A673 (cell line): ENCODE measurements at regions not wholly inside any gene's neighbourhood (a gene's known extent, or its start where the extent isn't known, plus 50 kb on each side); places are given as distances from the start of the nearest gene placed in this dataset.

ENCODE experiments used
- EZH2 ChIP-seq: fragments of 200-600 bp; sonication (generic); IDR thresholded peaks from 2 replicates; pipeline ENCODE4 v1.6.1; 2017; ENCODE audit warnings: borderline replicate concordance, low read depth, mild to moderate bottlenecking, mixed read lengths, antibody characterized with exemption, low read length; ENCODE audit not compliant: poor library complexity, severe bottlenecking
- TF ChIP-seq, protein P1 (sequence below): fragments of 300-800, 200-600 bp; sonication (generic); conservative IDR thresholded peaks from 2 replicates; pipeline ENCODE4 v1.5.1; 2017; ENCODE audit warnings: low read depth, mild to moderate bottlenecking, antibody characterized with exemption, low read length, moderate library complexity, mixed read lengths

DNA sequence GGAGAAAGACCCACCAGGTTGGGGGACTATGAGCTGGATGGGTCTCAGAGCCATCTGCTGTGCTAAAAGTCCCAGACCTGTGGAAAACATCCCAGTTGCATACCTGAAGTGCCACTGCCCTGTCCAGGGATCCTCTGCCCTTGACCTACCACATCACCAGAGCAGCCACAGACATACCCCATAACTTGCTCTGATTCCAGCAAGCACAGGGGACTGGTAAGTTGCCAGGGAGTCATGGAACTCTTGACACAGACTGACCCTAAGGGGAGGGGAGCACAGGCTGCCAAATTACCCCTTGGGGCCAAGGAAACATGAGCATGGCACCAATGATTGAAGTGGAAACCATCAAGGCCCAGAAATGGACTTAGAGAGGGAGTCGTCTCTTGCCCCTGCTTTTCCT lies 1335.1 kb upstream of the ALCAM start:
- TF ChIP-seq, protein P1, sequence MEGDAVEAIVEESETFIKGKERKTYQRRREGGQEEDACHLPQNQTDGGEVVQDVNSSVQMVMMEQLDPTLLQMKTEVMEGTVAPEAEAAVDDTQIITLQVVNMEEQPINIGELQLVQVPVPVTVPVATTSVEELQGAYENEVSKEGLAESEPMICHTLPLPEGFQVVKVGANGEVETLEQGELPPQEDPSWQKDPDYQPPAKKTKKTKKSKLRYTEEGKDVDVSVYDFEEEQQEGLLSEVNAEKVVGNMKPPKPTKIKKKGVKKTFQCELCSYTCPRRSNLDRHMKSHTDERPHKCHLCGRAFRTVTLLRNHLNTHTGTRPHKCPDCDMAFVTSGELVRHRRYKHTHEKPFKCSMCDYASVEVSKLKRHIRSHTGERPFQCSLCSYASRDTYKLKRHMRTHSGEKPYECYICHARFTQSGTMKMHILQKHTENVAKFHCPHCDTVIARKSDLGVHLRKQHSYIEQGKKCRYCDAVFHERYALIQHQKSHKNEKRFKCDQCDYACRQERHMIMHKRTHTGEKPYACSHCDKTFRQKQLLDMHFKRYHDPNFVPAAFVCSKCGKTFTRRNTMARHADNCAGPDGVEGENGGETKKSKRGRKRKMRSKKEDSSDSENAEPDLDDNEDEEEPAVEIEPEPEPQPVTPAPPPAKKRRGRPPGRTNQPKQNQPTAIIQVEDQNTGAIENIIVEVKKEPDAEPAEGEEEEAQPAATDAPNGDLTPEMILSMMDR, result no peak
- TF ChIP-seq EZH2, result no peak
